BJ (cell line): ENCODE measurements at regions not wholly inside any gene's neighbourhood (a gene's known extent, or its start where the extent isn't known, plus 50 kb on each side); places are given as distances from the start of the nearest gene placed in this dataset.

ENCODE experiments used
- CTCF ChIA-PET: fragments of 350-600 bp; formaldehyde crosslinking; extraction: SDS; loops from one replicate; lab custom pipeline; 2021; ENCODE audit warnings: antibody characterized with exemption, inconsistent platforms; lab: Yijun Ruan, JAX
- POLR2A ChIA-PET: fragments of 300-600 bp; sonication (Branson Sonifier 250); formaldehyde crosslinking; extraction: SDS; loops from one replicate; lab custom pipeline; 2021; ENCODE audit warnings: antibody characterized with exemption; lab: Charles Lee
- DNase-seq: peaks from one replicate; pipeline ENCODE4 v3.0.0-alpha.2; 2011; ENCODE audit warnings: low read depth
- H3K27me3 ChIP-seq: 2 replicates; pipeline ENCODE4 v1.6.0; 2011; ENCODE audit warnings: low read length; ENCODE audit not compliant: control insufficient read depth, insufficient read depth
- H3K36me3 ChIP-seq: 2 replicates; pipeline ENCODE4 v1.5.1; 2011; ENCODE audit warnings: low read length; ENCODE audit not compliant: control insufficient read depth, insufficient read depth
- H3K4me3 ChIP-seq: 2 replicates; pipeline ENCODE4 v1.5.1; 2011; ENCODE audit warnings: low read depth, mild to moderate bottlenecking, control low read depth, low read length
- TF ChIP-seq, protein P1 (sequence below): IDR thresholded peaks from 2 replicates; pipeline ENCODE4 v1.5.1; 2011; ENCODE audit warnings: low read depth, mild to moderate bottlenecking, control low read depth, inconsistent platforms, low read length, moderate library complexity; ENCODE audit not compliant: insufficient read depth

DNA sequence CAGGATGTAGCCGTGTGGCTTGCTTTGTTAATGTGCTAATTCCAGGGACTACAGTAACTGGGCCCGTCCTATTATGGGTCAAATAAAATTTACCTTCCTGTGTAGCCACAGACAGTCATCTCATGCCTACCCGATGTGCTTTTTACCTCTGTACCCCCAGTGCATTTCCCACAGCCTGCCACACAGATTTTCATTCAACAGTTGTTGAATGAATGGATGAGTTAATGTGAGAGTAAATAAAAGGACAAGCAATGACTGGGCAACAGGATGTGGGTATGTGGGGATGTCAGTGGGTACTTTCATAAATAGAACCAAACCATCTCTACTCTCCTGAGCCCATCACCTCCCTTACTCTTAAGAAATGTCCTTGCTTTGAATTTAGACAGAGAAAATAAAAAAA lies 441.2 kb upstream of the ZNF462 start:
- H3K4me3 ChIP-seq = no peak overlapping the region
- no peak for DNase-seq
- CTCF ChIA-PET = no interaction called here
- no peaks in the 10 kb centered on the region for H3K27me3 ChIP-seq
- no peaks in the 10 kb centered on the region for H3K36me3 ChIP-seq
- TF ChIP-seq, protein P1, sequence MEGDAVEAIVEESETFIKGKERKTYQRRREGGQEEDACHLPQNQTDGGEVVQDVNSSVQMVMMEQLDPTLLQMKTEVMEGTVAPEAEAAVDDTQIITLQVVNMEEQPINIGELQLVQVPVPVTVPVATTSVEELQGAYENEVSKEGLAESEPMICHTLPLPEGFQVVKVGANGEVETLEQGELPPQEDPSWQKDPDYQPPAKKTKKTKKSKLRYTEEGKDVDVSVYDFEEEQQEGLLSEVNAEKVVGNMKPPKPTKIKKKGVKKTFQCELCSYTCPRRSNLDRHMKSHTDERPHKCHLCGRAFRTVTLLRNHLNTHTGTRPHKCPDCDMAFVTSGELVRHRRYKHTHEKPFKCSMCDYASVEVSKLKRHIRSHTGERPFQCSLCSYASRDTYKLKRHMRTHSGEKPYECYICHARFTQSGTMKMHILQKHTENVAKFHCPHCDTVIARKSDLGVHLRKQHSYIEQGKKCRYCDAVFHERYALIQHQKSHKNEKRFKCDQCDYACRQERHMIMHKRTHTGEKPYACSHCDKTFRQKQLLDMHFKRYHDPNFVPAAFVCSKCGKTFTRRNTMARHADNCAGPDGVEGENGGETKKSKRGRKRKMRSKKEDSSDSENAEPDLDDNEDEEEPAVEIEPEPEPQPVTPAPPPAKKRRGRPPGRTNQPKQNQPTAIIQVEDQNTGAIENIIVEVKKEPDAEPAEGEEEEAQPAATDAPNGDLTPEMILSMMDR = no peak
- POLR2A ChIA-PET = no interaction called here

DNA sequence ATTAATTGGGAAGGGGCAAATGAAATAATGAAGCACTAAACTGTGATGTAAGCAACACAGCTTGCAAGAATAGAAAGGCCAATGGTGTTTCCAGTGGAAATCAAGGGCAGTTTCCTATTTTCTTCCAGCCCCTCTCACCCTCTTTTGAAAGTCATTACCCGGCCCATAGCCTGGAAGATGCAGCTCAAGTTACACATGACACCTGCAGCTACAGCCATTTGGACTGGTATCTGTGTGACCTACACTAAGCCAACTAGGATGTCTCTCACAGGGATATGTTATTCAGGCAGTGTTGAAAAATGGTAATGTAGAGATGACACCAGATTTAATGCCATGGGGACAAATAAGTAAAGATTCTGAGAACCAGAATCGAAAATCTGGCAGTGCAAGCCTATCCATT lies 439.4 kb upstream of the ZNF462 start:
- TF ChIP-seq, protein P1 = no peak
- CTCF ChIA-PET = interaction anchor here (1.1 kb wide), 1 partner anchor 11 kb away, joined by 3 read pairs; no protein-coding TSS in a partner anchor
- POLR2A ChIA-PET = no interaction called here
- Histone ChIP-seq H3K4me3 (no peak overlapping the region), H3K36me3 (no peaks in the 10 kb centered on the region), H3K27me3 (no peaks in the 10 kb centered on the region)
- DNase-seq = no peak

DNA sequence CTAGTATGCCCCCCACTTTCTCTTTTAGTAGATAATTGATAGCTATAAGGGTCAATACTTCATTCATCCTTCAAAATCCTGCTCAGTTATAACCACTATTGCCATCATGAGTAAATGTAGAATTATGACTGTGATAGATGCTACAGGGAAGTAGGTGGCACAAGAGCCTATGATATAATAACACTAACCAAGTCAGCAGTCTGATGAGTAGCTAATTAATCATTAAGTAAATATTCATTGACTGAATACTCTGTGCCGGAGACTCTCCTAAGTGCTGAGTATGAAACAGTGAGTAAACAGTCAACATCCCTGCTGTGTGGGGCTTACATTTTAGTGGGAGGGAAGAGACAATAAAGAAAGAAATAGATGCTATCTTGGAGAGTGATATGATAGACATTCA lies 430.3 kb upstream of the ZNF462 start:
- POLR2A ChIA-PET = no interaction called here
- no peak for DNase-seq
- H3K27me3 ChIP-seq = no peaks in the 10 kb centered on the region
- H3K4me3 ChIP-seq = no peak overlapping the region
- H3K36me3 ChIP-seq = no peaks in the 10 kb centered on the region
- CTCF ChIA-PET = no interaction called here
- TF ChIP-seq, protein P1 = no peak

DNA sequence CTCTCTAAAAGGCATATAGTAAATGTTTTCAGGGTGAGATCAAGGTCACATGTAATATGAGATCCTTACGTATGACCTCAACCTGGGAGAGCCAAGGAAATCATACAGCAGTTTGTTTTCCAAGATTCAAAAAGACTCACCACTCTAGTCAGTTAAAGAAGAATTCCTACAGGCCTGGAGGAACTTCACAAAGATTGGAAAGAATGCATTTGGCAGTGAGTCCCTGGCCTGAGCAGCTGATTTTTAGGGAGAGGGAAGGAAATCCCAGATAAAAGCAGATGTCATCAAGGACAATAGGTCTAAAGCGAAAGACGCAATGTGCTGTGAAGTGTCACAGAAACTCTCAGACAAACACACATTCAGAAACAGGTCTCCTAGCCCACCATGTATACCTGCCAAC lies 424.0 kb upstream of the ZNF462 start:
- no peak overlapping the region for H3K4me3 ChIP-seq
- H3K36me3 ChIP-seq = no peaks in the 10 kb centered on the region
- DNase-seq = no peak
- POLR2A ChIA-PET = no interaction called here
- H3K27me3 ChIP-seq = no peaks in the 10 kb centered on the region
- CTCF ChIA-PET = no interaction called here
- TF ChIP-seq, protein P1 = no peak

DNA sequence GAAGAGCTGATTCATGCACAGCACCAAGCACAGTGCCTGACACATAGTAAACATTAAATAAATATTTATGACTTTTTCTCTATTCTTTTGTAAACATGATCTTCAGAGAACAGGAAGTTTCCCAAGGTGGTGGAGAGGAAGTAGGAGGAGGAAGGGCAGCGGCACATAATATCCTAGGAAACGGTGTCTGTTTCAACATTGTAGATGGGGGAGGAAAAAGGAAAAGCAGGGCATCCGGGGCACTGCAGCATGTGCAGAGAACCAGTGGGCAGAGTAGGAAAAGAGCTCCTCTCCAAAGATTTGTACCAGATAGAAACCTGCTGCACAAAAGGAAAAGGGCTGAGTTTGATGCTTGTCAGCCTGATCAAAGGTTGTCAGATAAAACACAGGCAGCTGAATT lies 421.7 kb upstream of the ZNF462 start:
- Histone ChIP-seq H3K4me3 (no peak overlapping the region), H3K27me3 (no peaks in the 10 kb centered on the region), H3K36me3 (no peaks in the 10 kb centered on the region)
- ChIA-PET CTCF (interaction anchor here (0.9 kb wide), 1 partner anchor 237 kb away, joined by 3 read pairs; no protein-coding TSS in a partner anchor), POLR2A (no interaction called here)
- TF ChIP-seq, protein P1 = no peak
- no peak for DNase-seq
